ENCODE measurements at regions not wholly inside any gene's neighbourhood (a gene's known extent, or its start where the extent isn't known, plus 50 kb on each side); places are given as distances from the start of the nearest gene placed in this dataset.

DNA sequence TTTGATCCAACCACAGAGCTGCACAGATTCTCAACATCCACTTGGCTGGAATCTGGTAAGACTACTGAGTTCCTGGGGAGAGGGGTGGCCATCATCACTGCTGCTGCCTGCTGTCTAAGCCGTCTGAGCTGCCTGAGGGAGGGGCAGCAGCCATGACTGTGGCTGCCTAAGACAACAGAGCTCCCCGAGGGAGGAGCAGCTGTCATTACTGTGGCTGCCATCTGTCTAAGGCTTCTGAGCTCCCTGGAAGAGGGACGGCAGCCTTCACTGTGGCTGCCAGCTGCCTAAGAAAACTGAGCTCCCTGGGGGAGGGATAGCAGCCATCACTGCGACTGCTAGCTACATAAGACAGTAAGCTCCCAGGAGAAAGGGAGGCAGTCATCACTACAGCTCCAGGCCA lies 584.4 kb downstream of the NR4A2 start:
- peaks cover under 1% of the 10 kb centered on the region for H3K9me3 Mint-ChIP-seq
- no peak overlapping the region for H3K27ac Mint-ChIP-seq
- H3K36me3 Mint-ChIP-seq (ENCODE audit: low read depth), result no peaks in the 10 kb centered on the region
- Histone ChIP-seq H3K9me3 (ENCODE audit: control insufficient read depth, low read length) (no peaks in the 10 kb centered on the region), H3K27ac (ENCODE audit: low read depth, low read length) (no peak overlapping the region), H3K4me3 (ENCODE audit: low read length) (no peak overlapping the region), H3K36me3 (ENCODE audit: control insufficient read depth, insufficient read depth, low read length) (no peaks in the 10 kb centered on the region), H3K9ac (ENCODE audit: extremely low read depth, low read length, poor library complexity, severe bottlenecking) (no peak overlapping the region), H3K4me1 (ENCODE audit: control insufficient read depth, insufficient read depth, low read length) (no peaks in the 10 kb centered on the region), H3K27me3 (ENCODE audit: control insufficient read depth, insufficient read depth, low read length, poor library complexity, severe bottlenecking) (no peaks in the 10 kb centered on the region)
- no peaks in the 10 kb centered on the region for H3K4me1 Mint-ChIP-seq
- DNase-seq, result no peak
- TF ChIP-seq, protein P1, sequence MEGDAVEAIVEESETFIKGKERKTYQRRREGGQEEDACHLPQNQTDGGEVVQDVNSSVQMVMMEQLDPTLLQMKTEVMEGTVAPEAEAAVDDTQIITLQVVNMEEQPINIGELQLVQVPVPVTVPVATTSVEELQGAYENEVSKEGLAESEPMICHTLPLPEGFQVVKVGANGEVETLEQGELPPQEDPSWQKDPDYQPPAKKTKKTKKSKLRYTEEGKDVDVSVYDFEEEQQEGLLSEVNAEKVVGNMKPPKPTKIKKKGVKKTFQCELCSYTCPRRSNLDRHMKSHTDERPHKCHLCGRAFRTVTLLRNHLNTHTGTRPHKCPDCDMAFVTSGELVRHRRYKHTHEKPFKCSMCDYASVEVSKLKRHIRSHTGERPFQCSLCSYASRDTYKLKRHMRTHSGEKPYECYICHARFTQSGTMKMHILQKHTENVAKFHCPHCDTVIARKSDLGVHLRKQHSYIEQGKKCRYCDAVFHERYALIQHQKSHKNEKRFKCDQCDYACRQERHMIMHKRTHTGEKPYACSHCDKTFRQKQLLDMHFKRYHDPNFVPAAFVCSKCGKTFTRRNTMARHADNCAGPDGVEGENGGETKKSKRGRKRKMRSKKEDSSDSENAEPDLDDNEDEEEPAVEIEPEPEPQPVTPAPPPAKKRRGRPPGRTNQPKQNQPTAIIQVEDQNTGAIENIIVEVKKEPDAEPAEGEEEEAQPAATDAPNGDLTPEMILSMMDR (conservative IDR thresholded peaks at IDR 0.05), result no peak
- H3K27me3 Mint-ChIP-seq (ENCODE audit: insufficient read depth), result no peaks in the 10 kb centered on the region
- 85% methylated on average over 4 of the region's 4 CpGs; no CpG with 5 or more reads in 1 of the 2 experiments for WGBS, 2 experiments (ENCODE audit: insufficient coverage in 1 of 2, insufficient read length in 1 of 2)
- H3K4me3 Mint-ChIP-seq, result no peak overlapping the region

DNA sequence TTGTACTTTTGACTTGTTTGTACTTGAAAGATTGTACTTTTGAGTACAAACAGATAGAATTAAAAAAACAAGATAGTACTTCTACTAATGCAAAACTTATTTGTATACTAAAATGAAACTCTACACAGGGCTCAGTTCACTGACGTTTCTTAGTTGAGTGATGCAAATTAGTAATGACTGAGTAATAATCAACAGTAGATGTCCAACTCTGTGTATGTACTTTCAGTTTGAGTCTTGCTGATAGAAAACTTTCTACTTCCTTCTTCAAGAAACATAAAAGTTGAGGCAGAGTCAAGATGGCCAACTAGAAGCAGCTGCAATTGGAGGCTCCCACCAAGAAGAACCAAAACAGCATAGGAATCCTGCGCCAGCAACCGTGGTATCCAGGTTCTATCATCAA lies 585.0 kb downstream of the NR4A2 start:
- Histone ChIP-seq H3K36me3 (ENCODE audit: control insufficient read depth, insufficient read depth, low read length) (no peaks in the 10 kb centered on the region), H3K9me3 (ENCODE audit: control insufficient read depth, low read length) (no peaks in the 10 kb centered on the region), H3K4me3 (ENCODE audit: low read length) (no peak overlapping the region), H3K27ac (ENCODE audit: low read depth, low read length) (no peak overlapping the region), H3K4me1 (ENCODE audit: control insufficient read depth, insufficient read depth, low read length) (no peaks in the 10 kb centered on the region), H3K9ac (ENCODE audit: extremely low read depth, low read length, poor library complexity, severe bottlenecking) (no peak overlapping the region), H3K27me3 (ENCODE audit: control insufficient read depth, insufficient read depth, low read length, poor library complexity, severe bottlenecking) (no peaks in the 10 kb centered on the region)
- TF ChIP-seq, protein P1 (conservative IDR thresholded peaks at IDR 0.05), result no peak
- H3K4me3 Mint-ChIP-seq, result no peak overlapping the region
- no peak overlapping the region for H3K27ac Mint-ChIP-seq
- WGBS, 2 experiments (ENCODE audit: insufficient coverage in 1 of 2, insufficient read length in 1 of 2), result 93 to 94% methylated on average over 2 to 3 of the region's 3 CpGs
- H3K27me3 Mint-ChIP-seq (ENCODE audit: insufficient read depth), result no peaks in the 10 kb centered on the region
- H3K9me3 Mint-ChIP-seq, result no peaks in the 10 kb centered on the region
- no peak for DNase-seq
- no peaks in the 10 kb centered on the region for H3K36me3 Mint-ChIP-seq (ENCODE audit: low read depth)
- H3K4me1 Mint-ChIP-seq, result no peaks in the 10 kb centered on the region

DNA sequence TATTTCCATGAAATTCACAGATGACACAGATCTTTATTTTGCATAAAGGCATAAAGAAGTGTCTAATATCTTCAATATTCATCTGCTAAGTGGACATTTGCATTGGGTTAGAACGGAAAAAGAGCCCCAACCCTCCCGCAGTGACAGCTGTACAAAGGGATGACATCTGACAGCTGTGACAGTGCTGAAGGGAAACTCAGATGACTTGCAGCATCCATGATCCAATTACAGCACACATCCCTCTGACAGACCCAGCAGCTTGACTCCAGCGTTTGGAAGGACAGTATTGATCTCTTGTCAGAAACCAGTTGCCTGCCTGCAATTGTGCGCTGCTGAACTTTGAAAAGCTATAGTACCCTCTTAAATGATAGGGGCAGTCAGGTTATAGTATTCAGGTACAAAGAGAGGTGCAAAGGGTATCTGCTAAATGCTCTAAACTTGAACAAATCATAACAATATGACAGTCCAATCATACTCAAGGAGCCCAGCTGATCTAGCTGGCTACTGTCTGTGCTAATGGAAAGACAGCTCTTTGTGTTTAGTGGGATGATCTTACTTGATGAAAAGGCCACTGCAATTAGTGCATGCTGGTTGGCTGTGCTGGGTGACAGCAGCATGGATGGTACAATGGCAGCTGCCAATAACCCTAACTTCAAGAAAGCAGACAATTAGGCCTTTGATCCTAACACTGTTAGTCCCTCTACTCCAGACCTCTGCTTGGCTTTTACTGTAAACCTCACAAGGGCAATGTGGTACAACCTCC lies 599.2 kb downstream of the NR4A2 start:
- Mint-ChIP-seq H3K4me3 (no peak overlapping the region), H3K36me3 (ENCODE audit: low read depth) (no peaks in the 10 kb centered on the region), H3K27ac (no peak overlapping the region), H3K27me3 (ENCODE audit: insufficient read depth) (no peaks in the 10 kb centered on the region), H3K9me3 (no peaks in the 10 kb centered on the region), H3K4me1 (peaks cover 6% of the 10 kb centered on the region)
- Histone ChIP-seq H3K9ac (ENCODE audit: extremely low read depth, low read length, poor library complexity, severe bottlenecking) (no peak overlapping the region), H3K4me1 (ENCODE audit: control insufficient read depth, insufficient read depth, low read length) (no peaks in the 10 kb centered on the region), H3K27ac (ENCODE audit: low read depth, low read length) (peak overlapping the region; percentile 70), H3K4me3 (ENCODE audit: low read length) (no peak overlapping the region), H3K36me3 (ENCODE audit: control insufficient read depth, insufficient read depth, low read length) (no peaks in the 10 kb centered on the region), H3K9me3 (ENCODE audit: control insufficient read depth, low read length) (no peaks in the 10 kb centered on the region), H3K27me3 (ENCODE audit: control insufficient read depth, insufficient read depth, low read length, poor library complexity, severe bottlenecking) (no peaks in the 10 kb centered on the region)
- 68% methylated on average over 4 of the region's 4 CpGs; no CpG with 5 or more reads in 1 of the 2 experiments for WGBS, 2 experiments (ENCODE audit: insufficient coverage in 1 of 2, insufficient read length in 1 of 2)
- DNase-seq, result peak; percentile 46
- TF ChIP-seq, protein P1 (conservative IDR thresholded peaks at IDR 0.05), result no peak

Measured in endodermal cell (in vitro differentiated cells).